GM12878 (cell line): ENCODE measurements at regions not wholly inside any gene's neighbourhood (a gene's known extent, or its start where the extent isn't known, plus 50 kb on each side); places are given as distances from the start of the nearest gene placed in this dataset.

Source experiments
- ATAC-seq: fragments of 200-7000 bp; cut with Tn5 transposase; 3 replicates; pipeline ENCODE4 v1.9.1; 2020; ENCODE audit warnings: mild to moderate bottlenecking, moderate library complexity
- BruUV-seq: library from RNA; stranded (reverse); fragments of 400-500 nt; replicated peaks from 2 replicates; lab custom pipeline; 2021; lab: Mats Ljungman, UMichigan
- CTCF ChIA-PET: fragments of 300-600 bp; sonication (Branson Sonifier 250); formaldehyde crosslinking; extraction: SDS; loops from one replicate; lab custom pipeline; 2021; ENCODE audit warnings: inconsistent platforms; lab: Yijun Ruan, JAX
- POLR2A ChIA-PET: fragments of 350-600 bp; formaldehyde crosslinking; extraction: SDS; loops from one replicate; lab custom pipeline; 2021; ENCODE audit warnings: inconsistent platforms; lab: Charles Lee
- RAD21 ChIA-PET: fragments of 300-600 bp; sonication (Branson Sonifier 250); formaldehyde crosslinking; loops from one replicate; lab custom pipeline; 2023; ENCODE audit warnings: antibody characterized with exemption; ENCODE audit not compliant: unreplicated experiment; lab: Charles Lee
- SMC1A ChIA-PET: fragments of 300-600 bp; sonication (Branson Sonifier 250); formaldehyde crosslinking; loops from one replicate; lab custom pipeline; 2023; ENCODE audit not compliant: unreplicated experiment, uncharacterized antibody; lab: Charles Lee
- DNase-seq: peaks from one replicate; pipeline ENCODE4 v3.0.0-alpha.2; 2011; ENCODE audit warnings: low read depth, low spot score
- FAIRE-seq: peaks from 3 replicates; lab custom pipeline; 2011; peaks lifted over from hg19 to GRCh38; lab: Jason Lieb, UNC
- H2AFZ ChIP-seq: 2 replicates; pipeline ENCODE4 v1.6.0; 2011; ENCODE audit warnings: low read depth, low read length, control low read depth; ENCODE audit not compliant: control insufficient read depth
- H3K27ac ChIP-seq: 2 replicates; pipeline ENCODE4 v1.5.1; 2011; ENCODE audit warnings: control low read depth; ENCODE audit not compliant: control insufficient read depth, insufficient read depth
- H3K27me3 ChIP-seq, 2 experiments: replicated peaks in 1 of 2; 2 replicates each; pipeline versions ENCODE4 v1.6.0 to v1.6.1; 2011; ENCODE audit warnings: low read length in 1 of 2; ENCODE audit not compliant: control insufficient read depth in 2 of 2, insufficient read depth in 2 of 2
- H3K36me3 ChIP-seq, 2 experiments: 2 replicates each; pipeline ENCODE4 v1.5.1; 2011; ENCODE audit warnings: low read length in 1 of 2; ENCODE audit not compliant: control insufficient read depth in 2 of 2, insufficient read depth in 2 of 2
- H3K4me1 ChIP-seq: 2 replicates; pipeline ENCODE4 v1.6.1; 2011; ENCODE audit warnings: mild to moderate bottlenecking, low read length, moderate library complexity, mixed read lengths; ENCODE audit not compliant: control insufficient read depth, insufficient read depth
- H3K4me2 ChIP-seq: 2 replicates; pipeline ENCODE4 v1.6.0; 2011; ENCODE audit warnings: control low read depth; ENCODE audit not compliant: control insufficient read depth, insufficient read depth
- H3K4me3 ChIP-seq: fragments of 200-600 bp; sonication (generic); 2 replicates; pipeline ENCODE4 v1.5.1; 2016
- H3K79me2 ChIP-seq: 2 replicates; pipeline ENCODE4 v1.6.0; 2011; ENCODE audit warnings: low read length; ENCODE audit not compliant: control insufficient read depth, insufficient read depth
- H3K9ac ChIP-seq: 2 replicates; pipeline ENCODE4 v1.8.0; 2011; ENCODE audit warnings: low read length, control low read depth, mixed read lengths; ENCODE audit not compliant: control insufficient read depth, insufficient read depth
- H3K9me3 ChIP-seq: replicated peaks from 3 replicates; pipeline ENCODE4 v1.5.1; 2011; ENCODE audit warnings: mild to moderate bottlenecking, low read length; ENCODE audit not compliant: control insufficient read depth, insufficient read depth
- H4K20me1 ChIP-seq: 2 replicates; pipeline ENCODE4 v1.6.0; 2011; ENCODE audit not compliant: control insufficient read depth, insufficient read depth
- BMI1 ChIP-seq: fragments of 450-650 bp; IDR thresholded peaks from 2 replicates; pipeline ENCODE4 v1.6.1; 2016; ENCODE audit warnings: mild to moderate bottlenecking, moderate library complexity, borderline replicate concordance
- CHD1 ChIP-seq: IDR thresholded peaks from 2 replicates; pipeline ENCODE4 v1.6.1; 2012; ENCODE audit warnings: low read depth, low read length, improper control_type of control experiment
- CREB1 ChIP-seq: IDR thresholded peaks from 2 replicates; pipeline ENCODE4 v1.6.1; 2012; ENCODE audit warnings: low read depth, mild to moderate bottlenecking, inconsistent platforms
- ETV6 ChIP-seq, 2 experiments: fragments of 450-650 bp in 1 of 2; IDR thresholded peaks in 1 of 2; conservative IDR thresholded peaks in 1 of 2; 2 replicates each; pipeline ENCODE4 v1.6.1; 2014; ENCODE audit warnings: antibody characterized with exemption in 1 of 2, borderline replicate concordance in 1 of 2, low read depth in 1 of 2, mild to moderate bottlenecking in 1 of 2, moderate library complexity in 1 of 2
- HDGF ChIP-seq: fragments of 450-650 bp; IDR thresholded peaks from 2 replicates; pipeline ENCODE4 v1.6.1; 2016; ENCODE audit warnings: antibody characterized with exemption
- MTA2 ChIP-seq: fragments of 450-650 bp; IDR thresholded peaks from 2 replicates; pipeline ENCODE4 v1.6.1; 2016; ENCODE audit warnings: low read depth, mild to moderate bottlenecking, moderate library complexity
- MTA3 ChIP-seq: IDR thresholded peaks from 2 replicates; pipeline ENCODE4 v1.6.1; 2012; ENCODE audit warnings: low read length, inconsistent platforms, borderline replicate concordance
- NR2F1 ChIP-seq: fragments of 450-650 bp; conservative IDR thresholded peaks from 2 replicates; pipeline ENCODE4 v1.6.1; 2017; ENCODE audit warnings: mild to moderate bottlenecking
- RBBP5 ChIP-seq: fragments of 200-600 bp; sonication (generic); conservative IDR thresholded peaks from 2 replicates; pipeline ENCODE4 v1.6.1; 2016
- SPI1 ChIP-seq: IDR thresholded peaks from 2 replicates; pipeline ENCODE4 v1.6.1; 2011; ENCODE audit warnings: low read depth, mild to moderate bottlenecking, low read length, moderate library complexity, borderline replicate concordance; ENCODE audit not compliant: insufficient read depth
- STAT1 ChIP-seq: fragments of 450-650 bp; conservative IDR thresholded peaks from 2 replicates; pipeline ENCODE4 v1.6.1; 2014; ENCODE audit warnings: antibody characterized with exemption, mild to moderate bottlenecking
- TARDBP ChIP-seq: IDR thresholded peaks from 2 replicates; pipeline ENCODE4 v1.6.1; 2016; ENCODE audit warnings: borderline replicate concordance
- WGBS: methylation state at CpG from one replicate; pipeline ENCODE4 v1.1.6; 2016; ENCODE audit warnings: low lambda C conversion rate; ENCODE audit not compliant: insufficient replicate concordance, insufficient coverage; ENCODE audit errors: missing lambda C conversion rate; 5-methylcytosine and 5-hydroxymethylcytosine counted together
- in situ Hi-C: fragments of 300-500 bp; cut with MboI; formaldehyde crosslinking; loops from 9 replicates; pipeline ENCODE4 v1.14.3; 2018; ENCODE audit warnings: mixed read lengths
- intact Hi-C: fragments of 100-400 bp; cut with micrococcal nuclease; formaldehyde crosslinking; loops from one replicate; pipeline ENCODE4 v1.14.2; 2022; ENCODE audit not compliant: unreplicated experiment
- TF ChIP-seq, protein P1 (sequence below): fragments of 450-650 bp; formaldehyde crosslinking; IDR thresholded peaks from 2 replicates; pipeline ENCODE4 v1.5.0; 2022; ENCODE audit warnings: mild to moderate bottlenecking, missing genetic modification characterization
- TF ChIP-seq, protein P2 (sequence below): IDR thresholded peaks from 2 replicates; pipeline ENCODE4 v1.6.1; 2011; ENCODE audit warnings: low read depth, mild to moderate bottlenecking, low read length, moderate library complexity, borderline replicate concordance; ENCODE audit errors: extremely low read depth
- TF ChIP-seq, protein P3 (sequence below): fragments of 450-650 bp; IDR thresholded peaks from 2 replicates; pipeline ENCODE4 v1.6.1; 2017; ENCODE audit warnings: low read depth, mild to moderate bottlenecking, moderate library complexity
- TF ChIP-seq, protein P4 (sequence below), 3 experiments: IDR thresholded peaks in 2 of 3; conservative IDR thresholded peaks in 1 of 3; 2 replicates each; pipeline ENCODE4 v1.5.1; 2011; ENCODE audit warnings: low read depth in 3 of 3, low read length in 3 of 3, mild to moderate bottlenecking in 3 of 3, control low read depth in 2 of 3, moderate library complexity in 2 of 3, inconsistent platforms in 1 of 3, mixed read lengths in 1 of 3; ENCODE audit not compliant: control insufficient read depth in 2 of 3, insufficient read depth in 1 of 3; ENCODE audit errors: extremely low read depth in 1 of 3

DNA sequence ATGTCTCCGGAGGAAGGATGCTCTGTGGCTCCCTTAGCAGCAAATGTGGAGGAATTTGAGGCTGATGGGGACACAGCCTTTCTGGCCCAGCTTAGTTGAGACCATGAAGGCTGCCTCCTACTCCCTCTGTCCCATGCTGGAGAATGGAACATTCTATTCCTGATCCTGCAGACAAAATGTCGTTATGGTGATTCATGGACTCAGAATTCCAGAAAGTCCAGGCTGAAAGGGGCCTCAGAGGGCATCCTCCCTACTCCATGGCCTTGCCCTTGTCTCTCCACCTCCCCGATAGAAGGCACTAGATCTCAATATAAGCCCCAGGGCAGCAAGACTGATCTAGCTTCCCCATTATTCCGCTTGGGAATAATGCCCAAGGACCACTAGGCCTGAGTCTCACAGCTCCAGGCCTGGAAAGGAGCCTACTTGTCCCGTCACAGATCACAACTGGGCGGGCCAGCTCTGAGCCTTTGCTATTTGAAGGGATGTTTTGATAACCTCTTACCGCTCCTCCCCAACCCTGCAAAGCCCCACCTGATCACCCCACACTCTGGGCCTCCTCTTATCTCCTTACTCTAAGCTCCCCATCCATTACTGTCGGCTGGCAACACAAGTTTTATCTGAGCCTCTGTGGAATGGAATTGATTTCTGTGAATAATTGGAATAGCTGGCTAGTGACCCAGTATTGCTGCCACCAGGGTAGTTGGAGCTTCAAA lies 52.8 kb upstream of the TRABD2B start (continued):
- TF ChIP-seq, protein P1, sequence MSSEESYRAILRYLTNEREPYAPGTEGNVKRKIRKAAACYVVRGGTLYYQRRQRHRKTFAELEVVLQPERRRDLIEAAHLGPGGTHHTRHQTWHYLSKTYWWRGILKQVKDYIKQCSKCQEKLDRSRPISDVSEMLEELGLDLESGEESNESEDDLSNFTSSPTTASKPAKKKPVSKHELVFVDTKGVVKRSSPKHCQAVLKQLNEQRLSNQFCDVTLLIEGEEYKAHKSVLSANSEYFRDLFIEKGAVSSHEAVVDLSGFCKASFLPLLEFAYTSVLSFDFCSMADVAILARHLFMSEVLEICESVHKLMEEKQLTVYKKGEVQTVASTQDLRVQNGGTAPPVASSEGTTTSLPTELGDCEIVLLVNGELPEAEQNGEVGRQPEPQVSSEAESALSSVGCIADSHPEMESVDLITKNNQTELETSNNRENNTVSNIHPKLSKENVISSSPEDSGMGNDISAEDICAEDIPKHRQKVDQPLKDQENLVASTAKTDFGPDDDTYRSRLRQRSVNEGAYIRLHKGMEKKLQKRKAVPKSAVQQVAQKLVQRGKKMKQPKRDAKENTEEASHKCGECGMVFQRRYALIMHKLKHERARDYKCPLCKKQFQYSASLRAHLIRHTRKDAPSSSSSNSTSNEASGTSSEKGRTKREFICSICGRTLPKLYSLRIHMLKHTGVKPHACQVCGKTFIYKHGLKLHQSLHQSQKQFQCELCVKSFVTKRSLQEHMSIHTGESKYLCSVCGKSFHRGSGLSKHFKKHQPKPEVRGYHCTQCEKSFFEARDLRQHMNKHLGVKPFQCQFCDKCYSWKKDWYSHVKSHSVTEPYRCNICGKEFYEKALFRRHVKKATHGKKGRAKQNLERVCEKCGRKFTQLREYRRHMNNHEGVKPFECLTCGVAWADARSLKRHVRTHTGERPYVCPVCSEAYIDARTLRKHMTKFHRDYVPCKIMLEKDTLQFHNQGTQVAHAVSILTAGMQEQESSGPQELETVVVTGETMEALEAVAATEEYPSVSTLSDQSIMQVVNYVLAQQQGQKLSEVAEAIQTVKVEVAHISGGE (CRISPR knock-in tag), result no peak
- TF ChIP-seq MTA2, result no peak

DNA sequence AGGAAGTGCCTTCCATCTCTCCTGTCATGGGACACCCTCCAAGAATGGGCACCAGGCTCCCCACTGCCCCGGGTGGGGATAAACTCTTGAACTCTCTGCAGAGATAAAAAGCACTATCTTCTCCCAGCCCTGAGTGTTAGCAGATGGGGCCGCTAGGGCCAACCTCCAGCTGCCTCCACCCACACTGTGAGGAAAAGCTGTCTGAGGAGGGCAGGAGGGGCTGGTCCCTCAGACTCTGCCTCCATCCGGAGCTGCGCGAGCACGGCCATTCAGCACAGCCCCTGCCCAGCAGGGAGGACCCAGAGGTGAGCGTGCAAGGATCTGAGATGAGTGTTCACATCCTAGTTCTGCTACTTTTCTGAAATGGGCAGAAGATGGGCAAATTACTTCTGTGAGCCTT lies 51.8 kb upstream of the TRABD2B start:
- Histone ChIP-seq H3K36me3 (no peaks in the 10 kb centered on the region), H3K4me2 (no peak overlapping the region), H4K20me1 (no peaks in the 10 kb centered on the region), H3K9ac (no peak overlapping the region), H3K4me1 (no peaks in the 10 kb centered on the region), H3K9me3 (no peaks in the 10 kb centered on the region), H3K4me3 (no peak overlapping the region), H3K79me2 (no peaks in the 10 kb centered on the region), H3K27me3 (peaks cover 2 to 4% of the 10 kb centered on the region in 2 experiments), H2AFZ (no peak overlapping the region), H3K27ac (no peak overlapping the region)
- DNase-seq, result no peak
- ChIA-PET RAD21 (no interaction called here), CTCF (interaction anchor here (1.0 kb wide), 1 partner anchor 11 kb away, joined by 4 read pairs; no protein-coding TSS in a partner anchor), POLR2A (no interaction called here), SMC1A (no interaction called here)
- no TSS peak for BruUV-seq
- no peak for FAIRE-seq
- in situ Hi-C loops (no loop called here), intact Hi-C loops (no loop called here)
- ATAC-seq, result no peak
- 42% methylated on average over 7 of the region's 7 CpGs for WGBS
- TF ChIP-seq NR2F1 (no peak), TARDBP (no peak), CREB1 (no peak), CHD1 (no peak), RBBP5 (no peak), STAT1 (no peak), BMI1 (no peak), HDGF (no peak), ETV6 (conservative IDR thresholded peaks at IDR 0.05 in 1 of 2, IDR thresholded peaks at IDR 0.05 in 1 of 2; ENCODE audit: borderline replicate concordance in 1 of 2, low read depth in 1 of 2) (no peak), MTA3 (no peak), SPI1 (no peak)
- TF ChIP-seq, protein P2, sequence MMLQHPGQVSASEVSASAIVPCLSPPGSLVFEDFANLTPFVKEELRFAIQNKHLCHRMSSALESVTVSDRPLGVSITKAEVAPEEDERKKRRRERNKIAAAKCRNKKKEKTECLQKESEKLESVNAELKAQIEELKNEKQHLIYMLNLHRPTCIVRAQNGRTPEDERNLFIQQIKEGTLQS, result no peak
- TF ChIP-seq, protein P3, sequence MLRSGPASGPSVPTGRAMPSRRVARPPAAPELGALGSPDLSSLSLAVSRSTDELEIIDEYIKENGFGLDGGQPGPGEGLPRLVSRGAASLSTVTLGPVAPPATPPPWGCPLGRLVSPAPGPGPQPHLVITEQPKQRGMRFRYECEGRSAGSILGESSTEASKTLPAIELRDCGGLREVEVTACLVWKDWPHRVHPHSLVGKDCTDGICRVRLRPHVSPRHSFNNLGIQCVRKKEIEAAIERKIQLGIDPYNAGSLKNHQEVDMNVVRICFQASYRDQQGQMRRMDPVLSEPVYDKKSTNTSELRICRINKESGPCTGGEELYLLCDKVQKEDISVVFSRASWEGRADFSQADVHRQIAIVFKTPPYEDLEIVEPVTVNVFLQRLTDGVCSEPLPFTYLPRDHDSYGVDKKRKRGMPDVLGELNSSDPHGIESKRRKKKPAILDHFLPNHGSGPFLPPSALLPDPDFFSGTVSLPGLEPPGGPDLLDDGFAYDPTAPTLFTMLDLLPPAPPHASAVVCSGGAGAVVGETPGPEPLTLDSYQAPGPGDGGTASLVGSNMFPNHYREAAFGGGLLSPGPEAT, result no peak
- TF ChIP-seq, protein P4, sequence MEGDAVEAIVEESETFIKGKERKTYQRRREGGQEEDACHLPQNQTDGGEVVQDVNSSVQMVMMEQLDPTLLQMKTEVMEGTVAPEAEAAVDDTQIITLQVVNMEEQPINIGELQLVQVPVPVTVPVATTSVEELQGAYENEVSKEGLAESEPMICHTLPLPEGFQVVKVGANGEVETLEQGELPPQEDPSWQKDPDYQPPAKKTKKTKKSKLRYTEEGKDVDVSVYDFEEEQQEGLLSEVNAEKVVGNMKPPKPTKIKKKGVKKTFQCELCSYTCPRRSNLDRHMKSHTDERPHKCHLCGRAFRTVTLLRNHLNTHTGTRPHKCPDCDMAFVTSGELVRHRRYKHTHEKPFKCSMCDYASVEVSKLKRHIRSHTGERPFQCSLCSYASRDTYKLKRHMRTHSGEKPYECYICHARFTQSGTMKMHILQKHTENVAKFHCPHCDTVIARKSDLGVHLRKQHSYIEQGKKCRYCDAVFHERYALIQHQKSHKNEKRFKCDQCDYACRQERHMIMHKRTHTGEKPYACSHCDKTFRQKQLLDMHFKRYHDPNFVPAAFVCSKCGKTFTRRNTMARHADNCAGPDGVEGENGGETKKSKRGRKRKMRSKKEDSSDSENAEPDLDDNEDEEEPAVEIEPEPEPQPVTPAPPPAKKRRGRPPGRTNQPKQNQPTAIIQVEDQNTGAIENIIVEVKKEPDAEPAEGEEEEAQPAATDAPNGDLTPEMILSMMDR (IDR thresholded peaks at IDR 0.05 in 2 of 3, conservative IDR thresholded peaks at IDR 0.05 in 1 of 3; ENCODE audit: control insufficient read depth in 2 of 3, extremely low read depth in 1 of 3, insufficient read depth in 1 of 3, low read depth in 3 of 3, low read length in 3 of 3), result no peak
